ENCODE measurements at regions not wholly inside any gene's neighbourhood (a gene's known extent, or its start where the extent isn't known, plus 50 kb on each side); places are given as distances from the start of the nearest gene placed in this dataset.

DNA sequence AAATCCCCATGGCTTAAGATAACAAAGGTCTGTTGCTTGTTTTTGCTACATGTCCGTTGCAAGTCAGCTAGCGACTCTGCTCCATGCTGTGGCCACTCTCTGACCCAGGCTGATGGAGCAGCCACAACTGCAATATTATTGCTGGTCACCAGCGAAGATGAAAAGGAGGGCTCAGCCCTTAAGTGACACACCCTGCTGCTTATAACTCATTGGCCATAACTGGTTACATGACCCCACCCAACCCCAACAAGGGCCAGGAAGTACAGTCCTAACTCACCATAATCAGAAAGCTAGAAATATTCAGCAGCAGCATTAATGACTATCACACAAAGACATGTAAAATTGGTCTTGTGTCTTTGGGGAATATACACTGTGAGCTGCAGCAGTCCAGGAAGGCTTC is 224.3 kb downstream of the SOX9 start:
- Mint-ChIP-seq H3K36me3 (ENCODE audit: insufficient read depth, unreplicated experiment) (no peaks in the 10 kb centered on the region), H3K9me3 (ENCODE audit: unreplicated experiment) (no peaks in the 10 kb centered on the region)

DNA sequence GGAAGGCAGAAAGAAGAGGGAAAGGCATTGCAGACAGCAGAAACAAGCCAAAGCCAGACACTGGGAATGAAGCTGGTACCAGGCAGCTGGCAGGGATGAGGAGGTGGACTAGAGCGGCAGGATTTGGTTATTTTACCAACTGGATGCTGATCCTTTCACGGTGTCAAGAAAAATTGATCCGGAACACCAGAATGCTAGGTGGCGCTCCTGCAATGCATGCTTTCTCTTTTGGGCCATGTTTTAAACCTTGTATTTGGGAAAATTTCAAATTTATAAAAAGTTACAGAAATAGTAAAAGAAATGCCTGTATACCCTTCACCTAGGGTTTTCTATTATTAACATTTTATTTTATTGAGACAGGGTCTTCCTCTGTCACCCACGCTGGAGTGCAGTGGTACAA is 224.7 kb downstream of the SOX9 start:
- H3K27me3 Mint-ChIP-seq (ENCODE audit: insufficient read depth, unreplicated experiment) = no peaks in the 10 kb centered on the region
- H3K27ac Mint-ChIP-seq (ENCODE audit: low read depth, unreplicated experiment) = no peak overlapping the region
- H3K36me3 Mint-ChIP-seq (ENCODE audit: insufficient read depth, unreplicated experiment) = no peaks in the 10 kb centered on the region
- peaks cover 9% of the 10 kb centered on the region for H3K4me1 Mint-ChIP-seq (ENCODE audit: insufficient read depth, unreplicated experiment)
- no TSS peak for BruUV-seq (replicated peaks)
- intact Hi-C loops (cut with micrococcal nuclease) = no loop called here
- POLR2A ChIA-PET = no interaction called here
- CTCF ChIA-PET = no interaction called here
- TF ChIP-seq, protein P1, sequence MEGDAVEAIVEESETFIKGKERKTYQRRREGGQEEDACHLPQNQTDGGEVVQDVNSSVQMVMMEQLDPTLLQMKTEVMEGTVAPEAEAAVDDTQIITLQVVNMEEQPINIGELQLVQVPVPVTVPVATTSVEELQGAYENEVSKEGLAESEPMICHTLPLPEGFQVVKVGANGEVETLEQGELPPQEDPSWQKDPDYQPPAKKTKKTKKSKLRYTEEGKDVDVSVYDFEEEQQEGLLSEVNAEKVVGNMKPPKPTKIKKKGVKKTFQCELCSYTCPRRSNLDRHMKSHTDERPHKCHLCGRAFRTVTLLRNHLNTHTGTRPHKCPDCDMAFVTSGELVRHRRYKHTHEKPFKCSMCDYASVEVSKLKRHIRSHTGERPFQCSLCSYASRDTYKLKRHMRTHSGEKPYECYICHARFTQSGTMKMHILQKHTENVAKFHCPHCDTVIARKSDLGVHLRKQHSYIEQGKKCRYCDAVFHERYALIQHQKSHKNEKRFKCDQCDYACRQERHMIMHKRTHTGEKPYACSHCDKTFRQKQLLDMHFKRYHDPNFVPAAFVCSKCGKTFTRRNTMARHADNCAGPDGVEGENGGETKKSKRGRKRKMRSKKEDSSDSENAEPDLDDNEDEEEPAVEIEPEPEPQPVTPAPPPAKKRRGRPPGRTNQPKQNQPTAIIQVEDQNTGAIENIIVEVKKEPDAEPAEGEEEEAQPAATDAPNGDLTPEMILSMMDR (IDR thresholded peaks at IDR 0.05; ENCODE audit: unreplicated experiment) = no peak
- no peak overlapping the region for H3K4me3 Mint-ChIP-seq (ENCODE audit: unreplicated experiment)
- DNase-seq (ENCODE audit: unreplicated experiment) = no peak
- no peaks in the 10 kb centered on the region for H3K9me3 Mint-ChIP-seq (ENCODE audit: unreplicated experiment)

More for the DNA sequence above, 224.3 kb downstream of the SOX9 start:
- no peak for DNase-seq (ENCODE audit: unreplicated experiment)
- POLR2A ChIA-PET = no interaction called here
- intact Hi-C loops (cut with micrococcal nuclease) = no loop called here
- TF ChIP-seq, protein P1 (IDR thresholded peaks at IDR 0.05; ENCODE audit: unreplicated experiment) = no peak
- H3K4me3 Mint-ChIP-seq (ENCODE audit: unreplicated experiment) = no peak overlapping the region
- CTCF ChIA-PET = no interaction called here
- H3K27ac Mint-ChIP-seq (ENCODE audit: low read depth, unreplicated experiment) = no peak overlapping the region
- BruUV-seq (replicated peaks) = no TSS peak
- H3K27me3 Mint-ChIP-seq (ENCODE audit: insufficient read depth, unreplicated experiment) = no peaks in the 10 kb centered on the region
- peaks cover 9% of the 10 kb centered on the region for H3K4me1 Mint-ChIP-seq (ENCODE audit: insufficient read depth, unreplicated experiment)

DNA sequence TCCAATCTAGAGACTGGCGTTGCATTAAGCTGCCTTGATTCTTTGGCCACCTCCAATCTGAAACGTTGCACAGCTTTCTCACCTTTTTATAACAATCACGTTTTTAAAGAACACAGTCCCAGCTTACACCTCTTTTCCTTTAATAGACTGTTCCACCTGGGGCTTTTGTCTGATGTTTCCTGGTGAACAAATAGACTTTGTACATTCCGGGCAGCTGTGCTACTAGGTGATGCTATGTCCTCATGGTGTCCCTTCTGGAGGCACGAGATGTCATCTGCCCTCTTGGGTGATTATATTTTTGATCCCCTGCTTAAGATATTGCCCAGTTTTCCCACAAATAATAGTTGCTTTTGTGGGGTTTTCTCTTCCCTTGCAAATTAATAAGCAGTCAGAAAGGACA is 225.5 kb downstream of the SOX9 start:
- H3K27me3 Mint-ChIP-seq (ENCODE audit: insufficient read depth, unreplicated experiment) = no peaks in the 10 kb centered on the region
- intact Hi-C loops (cut with micrococcal nuclease) = no loop called here
- no peaks in the 10 kb centered on the region for H3K9me3 Mint-ChIP-seq (ENCODE audit: unreplicated experiment)
- H3K4me1 Mint-ChIP-seq (ENCODE audit: insufficient read depth, unreplicated experiment) = peaks cover 9% of the 10 kb centered on the region
- no TSS peak for BruUV-seq (replicated peaks)
- ChIA-PET CTCF (no interaction called here), POLR2A (no interaction called here)
- no peak overlapping the region for H3K27ac Mint-ChIP-seq (ENCODE audit: low read depth, unreplicated experiment)
- no peaks in the 10 kb centered on the region for H3K36me3 Mint-ChIP-seq (ENCODE audit: insufficient read depth, unreplicated experiment)
- DNase-seq (ENCODE audit: unreplicated experiment) = no peak
- no peak overlapping the region for H3K4me3 Mint-ChIP-seq (ENCODE audit: unreplicated experiment)
- TF ChIP-seq, protein P1 (IDR thresholded peaks at IDR 0.05; ENCODE audit: unreplicated experiment) = no peak

DNA sequence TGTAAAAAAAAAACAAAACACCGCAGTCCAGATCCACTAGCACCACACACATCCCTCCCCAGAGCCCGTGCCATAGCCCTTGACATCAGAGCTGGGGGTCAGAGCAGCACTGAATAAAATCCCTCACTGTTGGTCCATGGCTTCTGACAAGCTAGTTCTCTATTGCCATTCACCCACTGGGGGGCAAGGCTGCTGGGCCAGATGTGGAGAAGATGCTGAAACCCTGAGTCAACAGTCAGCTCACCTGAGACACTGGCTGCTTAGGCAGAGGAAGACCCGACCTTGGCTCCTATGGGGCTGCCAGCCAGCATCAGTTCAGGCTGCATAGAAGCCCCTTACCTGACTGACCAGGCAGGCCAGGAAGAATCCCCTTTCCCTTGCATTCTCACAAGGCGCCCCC is 228.2 kb downstream of the SOX9 start:
- no peaks in the 10 kb centered on the region for H3K36me3 Mint-ChIP-seq (ENCODE audit: insufficient read depth, unreplicated experiment)
- ChIA-PET POLR2A (interaction anchor here (0.9 kb wide), 1 partner anchor 9 kb away, joined by 5 read pairs; no protein-coding TSS in a partner anchor), CTCF (no interaction called here)
- TF ChIP-seq, protein P1 (IDR thresholded peaks at IDR 0.05; ENCODE audit: unreplicated experiment) = no peak
- no peaks in the 10 kb centered on the region for H3K9me3 Mint-ChIP-seq (ENCODE audit: unreplicated experiment)
- no peak overlapping the region for H3K27ac Mint-ChIP-seq (ENCODE audit: low read depth, unreplicated experiment)
- no peak for DNase-seq (ENCODE audit: unreplicated experiment)
- intact Hi-C loops (cut with micrococcal nuclease) = loop anchor here (1.0 kb wide), 1 partner anchor 23 kb away; no protein-coding TSS in a partner anchor
- no peak overlapping the region for H3K4me3 Mint-ChIP-seq (ENCODE audit: unreplicated experiment)
- BruUV-seq (replicated peaks) = no TSS peak
- H3K4me1 Mint-ChIP-seq (ENCODE audit: insufficient read depth, unreplicated experiment) = peaks cover 9% of the 10 kb centered on the region
- no peaks in the 10 kb centered on the region for H3K27me3 Mint-ChIP-seq (ENCODE audit: insufficient read depth, unreplicated experiment)
